ENCODE measurements at regions not wholly inside any gene's neighbourhood (a gene's known extent, or its start where the extent isn't known, plus 50 kb on each side); places are given as distances from the start of the nearest gene placed in this dataset.

GRCh38 chr14:104320611-104321086, 182.3 kb downstream of the KIF26A start:
- no peak overlapping the region for H2AFZ ChIP-seq (ENCODE audit: low read depth, low read length, poor library complexity, severe bottlenecking)
- no peak overlapping the region for H3K9ac ChIP-seq (ENCODE audit: low read length)
- H3K36me3 ChIP-seq (ENCODE audit: control insufficient read depth in 1 of 2, insufficient read depth in 2 of 2, low read length in 2 of 2), result no peaks in the 10 kb centered on the region
- no peak for TF ChIP-seq CTCF (IDR thresholded peaks at IDR 0.05 in 2 of 3, conservative IDR thresholded peaks at IDR 0.05 in 1 of 3; ENCODE audit: borderline replicate concordance in 1 of 3, insufficient read depth in 1 of 3, low read depth in 2 of 3, low read length in 2 of 3)
- TF ChIP-seq JUND (IDR thresholded peaks at IDR 0.05), result no peak
- no peak for TF ChIP-seq ZBTB33 (IDR thresholded peaks at IDR 0.05; ENCODE audit: extremely low read depth, insufficient replicate concordance, low read length)
- no peak for TF ChIP-seq SP1 (IDR thresholded peaks at IDR 0.05; ENCODE audit: low read depth)
- TF ChIP-seq POLR2A (IDR thresholded peaks at IDR 0.05; ENCODE audit: borderline replicate concordance, extremely low read depth, insufficient read depth, insufficient read length), result no peak
- no peak for TF ChIP-seq RAD21 (IDR thresholded peaks at IDR 0.05; ENCODE audit: low read depth)
- TF ChIP-seq, protein P1, sequence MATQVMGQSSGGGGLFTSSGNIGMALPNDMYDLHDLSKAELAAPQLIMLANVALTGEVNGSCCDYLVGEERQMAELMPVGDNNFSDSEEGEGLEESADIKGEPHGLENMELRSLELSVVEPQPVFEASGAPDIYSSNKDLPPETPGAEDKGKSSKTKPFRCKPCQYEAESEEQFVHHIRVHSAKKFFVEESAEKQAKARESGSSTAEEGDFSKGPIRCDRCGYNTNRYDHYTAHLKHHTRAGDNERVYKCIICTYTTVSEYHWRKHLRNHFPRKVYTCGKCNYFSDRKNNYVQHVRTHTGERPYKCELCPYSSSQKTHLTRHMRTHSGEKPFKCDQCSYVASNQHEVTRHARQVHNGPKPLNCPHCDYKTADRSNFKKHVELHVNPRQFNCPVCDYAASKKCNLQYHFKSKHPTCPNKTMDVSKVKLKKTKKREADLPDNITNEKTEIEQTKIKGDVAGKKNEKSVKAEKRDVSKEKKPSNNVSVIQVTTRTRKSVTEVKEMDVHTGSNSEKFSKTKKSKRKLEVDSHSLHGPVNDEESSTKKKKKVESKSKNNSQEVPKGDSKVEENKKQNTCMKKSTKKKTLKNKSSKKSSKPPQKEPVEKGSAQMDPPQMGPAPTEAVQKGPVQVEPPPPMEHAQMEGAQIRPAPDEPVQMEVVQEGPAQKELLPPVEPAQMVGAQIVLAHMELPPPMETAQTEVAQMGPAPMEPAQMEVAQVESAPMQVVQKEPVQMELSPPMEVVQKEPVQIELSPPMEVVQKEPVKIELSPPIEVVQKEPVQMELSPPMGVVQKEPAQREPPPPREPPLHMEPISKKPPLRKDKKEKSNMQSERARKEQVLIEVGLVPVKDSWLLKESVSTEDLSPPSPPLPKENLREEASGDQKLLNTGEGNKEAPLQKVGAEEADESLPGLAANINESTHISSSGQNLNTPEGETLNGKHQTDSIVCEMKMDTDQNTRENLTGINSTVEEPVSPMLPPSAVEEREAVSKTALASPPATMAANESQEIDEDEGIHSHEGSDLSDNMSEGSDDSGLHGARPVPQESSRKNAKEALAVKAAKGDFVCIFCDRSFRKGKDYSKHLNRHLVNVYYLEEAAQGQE (IDR thresholded peaks at IDR 0.05; ENCODE audit: low read depth), result no peak
- TF ChIP-seq ZFX (IDR thresholded peaks at IDR 0.05), result no peak
- no peak for TF ChIP-seq YY1 (IDR thresholded peaks at IDR 0.05; ENCODE audit: extremely low read depth, insufficient replicate concordance, low read depth, low read length)
- TF ChIP-seq SRF (IDR thresholded peaks at IDR 0.05; ENCODE audit: low read depth), result no peak
- TF ChIP-seq CEBPB (IDR thresholded peaks at IDR 0.05; ENCODE audit: low read depth), result no peak
- TF ChIP-seq ELF1 (IDR thresholded peaks at IDR 0.05; ENCODE audit: borderline replicate concordance, low read depth), result no peak
- TF ChIP-seq ZNF274 (IDR thresholded peaks at IDR 0.05; ENCODE audit: low read depth, low read length), result no peak
- TF ChIP-seq, protein P2, sequence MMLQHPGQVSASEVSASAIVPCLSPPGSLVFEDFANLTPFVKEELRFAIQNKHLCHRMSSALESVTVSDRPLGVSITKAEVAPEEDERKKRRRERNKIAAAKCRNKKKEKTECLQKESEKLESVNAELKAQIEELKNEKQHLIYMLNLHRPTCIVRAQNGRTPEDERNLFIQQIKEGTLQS (IDR thresholded peaks at IDR 0.05), result no peak
- no peak overlapping the region for H3K27ac ChIP-seq (ENCODE audit: low read depth, low read length)
- CTCF ChIA-PET, result no interaction called here
- no peaks in the 10 kb centered on the region for H3K4me1 ChIP-seq (ENCODE audit: control insufficient read depth in 1 of 2, insufficient read depth in 2 of 2, low read length in 2 of 2)
- ATAC-seq (no peak), DNase-seq (ENCODE audit: low read depth, low spot score) (no peak)
- no TSS peak for BruUV-seq (replicated peaks)
- H3K9me3 ChIP-seq (ENCODE audit: control insufficient read depth in 1 of 2, insufficient read depth in 1 of 2, low read depth in 1 of 2, low read length in 2 of 2), result no peaks in the 10 kb centered on the region
- no peak overlapping the region for H3K4me3 ChIP-seq (replicated peaks in 1 of 2; ENCODE audit: low read depth in 1 of 2, low read length in 2 of 2)
- intact Hi-C loops (cut with micrococcal nuclease), result no loop called here
- H3K27me3 ChIP-seq (ENCODE audit: insufficient read depth, low read length), result no peaks in the 10 kb centered on the region
- no peak overlapping the region for H3K4me2 ChIP-seq (ENCODE audit: low read length)
- POLR2A ChIA-PET, result no interaction called here
- H4K20me1 ChIP-seq (ENCODE audit: insufficient read depth), result no peaks in the 10 kb centered on the region
- H3K79me2 ChIP-seq (ENCODE audit: insufficient read depth, low read length), result no peaks in the 10 kb centered on the region
- no peaks in the 10 kb centered on the region for H3K9me2 ChIP-seq (ENCODE audit: insufficient read depth)
- RAD21 ChIA-PET (ENCODE audit: low non-redundant PET in 1 of 2, low total read pairs in 2 of 2, uncharacterized antibody in 2 of 2, unreplicated experiment in 2 of 2), result no interaction called here
